HG03565 (cell line): ENCODE measurements at regions not wholly inside any gene's neighbourhood (a gene's known extent, or its start where the extent isn't known, plus 50 kb on each side); places are given as distances from the start of the nearest gene placed in this dataset.

Experiments used
- ATAC-seq: cut with Tn5 transposase; IDR thresholded peaks from one replicate; pipeline ENCODE4 v1.9.1; 2021; ENCODE audit warnings: mild to moderate bottlenecking, moderate library complexity; ENCODE audit not compliant: unreplicated experiment

DNA sequence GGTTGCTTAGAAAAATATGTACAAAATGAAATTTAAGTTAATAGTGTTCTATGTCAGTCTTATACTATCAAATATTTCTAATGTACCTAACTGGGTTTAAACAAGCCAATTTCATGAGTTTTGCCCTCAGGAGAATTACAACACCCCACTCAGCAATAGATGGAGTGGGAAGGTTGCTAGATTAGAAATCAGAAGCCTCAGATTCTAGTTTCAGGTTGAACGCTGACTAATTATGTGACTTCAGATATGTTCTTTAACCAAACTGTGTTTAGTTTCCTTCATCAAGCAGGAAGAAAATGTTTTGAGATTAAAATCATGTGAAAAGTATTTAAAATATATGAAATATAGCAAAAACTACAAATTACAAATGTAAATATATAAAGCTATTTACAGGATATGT lies 133.8 kb upstream of the KCNH7 start:
- ATAC-seq = peak; percentile 74

DNA sequence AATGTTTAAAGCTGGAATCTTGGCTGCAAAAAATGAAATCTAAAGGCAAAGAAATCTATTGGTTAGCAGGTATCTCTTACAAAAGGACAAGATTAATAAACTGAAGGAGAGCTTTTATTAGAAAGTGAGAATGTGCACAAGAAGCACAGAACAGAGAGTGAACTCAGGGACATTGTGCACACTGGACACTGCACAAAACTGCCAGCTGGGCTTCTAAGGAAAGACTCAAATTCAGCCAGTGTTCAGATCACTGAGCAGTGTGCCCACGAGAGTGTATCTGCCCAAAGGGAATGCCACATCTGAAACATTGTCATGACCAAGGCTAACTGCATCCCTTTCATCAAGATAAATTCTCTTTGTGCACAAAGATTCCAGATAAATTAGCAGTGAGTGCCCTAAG lies 129.7 kb upstream of the KCNH7 start:
- no peak for ATAC-seq

DNA sequence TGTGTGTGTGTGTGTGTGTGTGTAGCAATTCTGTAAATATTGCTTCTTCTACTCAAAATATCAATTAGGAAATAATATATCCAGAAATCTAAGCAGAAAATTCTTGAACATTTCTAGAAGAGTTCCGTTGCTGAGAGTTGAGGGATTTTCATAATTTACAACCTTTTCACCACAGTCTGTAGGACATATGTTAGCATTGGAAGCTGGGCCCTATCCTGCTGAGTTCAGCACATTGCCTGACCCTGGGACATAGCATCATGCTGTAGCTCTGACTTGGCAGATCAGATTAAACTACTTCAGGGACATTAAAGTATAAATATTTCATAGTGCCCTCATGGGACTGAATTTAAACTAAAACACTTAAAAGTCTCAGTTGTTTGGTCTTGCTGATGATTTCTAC lies 129.2 kb upstream of the KCNH7 start:
- ATAC-seq = no peak

DNA sequence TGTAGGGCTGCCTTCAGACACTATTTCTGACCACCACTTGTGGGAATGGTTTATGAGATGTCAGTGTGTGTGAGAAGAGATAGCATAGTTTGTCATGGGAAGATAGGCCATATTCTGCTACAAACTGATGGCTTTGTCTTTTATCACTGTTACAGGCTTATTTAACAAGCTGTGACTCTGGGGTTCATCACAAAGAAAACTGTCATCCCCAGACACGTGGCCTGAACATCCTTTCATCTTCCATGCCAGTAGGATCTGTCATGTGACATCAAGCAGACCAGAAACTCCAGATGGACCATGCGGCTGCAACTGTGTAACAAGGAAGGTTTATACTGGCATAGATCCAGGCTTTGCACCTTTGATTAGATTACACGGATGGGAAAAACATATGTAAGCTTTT lies 128.6 kb upstream of the KCNH7 start:
- ATAC-seq = no peak

DNA sequence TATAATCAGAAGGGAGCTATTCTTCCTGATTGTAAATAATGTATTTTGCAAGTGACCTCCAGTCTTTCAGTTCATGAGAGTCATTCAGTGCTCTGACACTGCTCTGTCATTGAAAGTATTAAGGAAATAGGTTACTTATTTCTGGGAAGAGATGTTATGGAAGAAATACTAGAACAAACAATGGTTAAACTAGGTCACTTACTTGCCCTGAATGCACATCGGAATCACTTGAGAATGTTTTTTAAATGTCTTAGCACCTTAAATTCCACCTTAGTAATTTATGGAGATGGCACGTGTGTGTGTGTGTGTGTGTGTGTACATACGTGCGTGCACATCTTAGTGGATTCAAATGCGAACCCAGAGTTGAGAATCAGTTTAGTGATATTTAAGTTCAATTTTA lies 126.6 kb upstream of the KCNH7 start:
- no peak for ATAC-seq

DNA sequence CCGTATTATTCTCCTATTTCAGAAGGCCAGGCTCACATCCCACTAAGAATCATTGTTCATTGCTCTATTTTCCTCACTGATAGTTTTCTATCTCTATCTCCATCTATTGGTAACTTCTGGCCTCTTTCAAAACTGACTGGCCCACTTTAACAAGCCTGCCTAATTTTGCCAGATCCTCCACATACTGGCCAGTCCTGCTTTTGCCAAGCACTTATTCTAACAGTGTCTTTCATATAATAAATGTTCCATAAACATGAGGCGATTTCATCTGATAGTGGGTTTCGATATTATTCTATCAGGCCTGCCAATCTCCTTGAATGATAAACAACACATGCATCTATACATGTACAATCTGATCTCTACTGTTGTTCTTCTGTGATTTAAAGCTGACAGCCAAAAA lies 125.9 kb upstream of the KCNH7 start:
- ATAC-seq = no peak

DNA sequence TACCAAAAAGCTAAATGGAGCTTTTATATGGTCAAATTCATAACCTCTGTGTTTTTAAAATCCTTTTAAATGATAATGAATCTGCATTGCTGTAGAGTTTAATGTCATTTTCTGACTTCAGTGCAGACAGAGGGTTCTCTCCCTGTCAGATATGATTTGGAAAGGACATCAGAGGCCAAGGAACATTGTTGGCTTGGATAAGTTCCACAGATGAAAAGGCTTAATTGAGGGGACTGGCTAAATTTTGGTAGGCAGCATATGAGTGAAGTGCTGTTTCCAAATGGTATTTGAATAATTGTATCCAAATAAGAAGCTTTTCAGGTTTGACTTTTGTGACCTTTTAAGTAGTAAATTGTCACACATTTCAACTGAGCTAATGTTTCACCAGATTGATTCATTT lies 124.6 kb upstream of the KCNH7 start:
- no peak for ATAC-seq

DNA sequence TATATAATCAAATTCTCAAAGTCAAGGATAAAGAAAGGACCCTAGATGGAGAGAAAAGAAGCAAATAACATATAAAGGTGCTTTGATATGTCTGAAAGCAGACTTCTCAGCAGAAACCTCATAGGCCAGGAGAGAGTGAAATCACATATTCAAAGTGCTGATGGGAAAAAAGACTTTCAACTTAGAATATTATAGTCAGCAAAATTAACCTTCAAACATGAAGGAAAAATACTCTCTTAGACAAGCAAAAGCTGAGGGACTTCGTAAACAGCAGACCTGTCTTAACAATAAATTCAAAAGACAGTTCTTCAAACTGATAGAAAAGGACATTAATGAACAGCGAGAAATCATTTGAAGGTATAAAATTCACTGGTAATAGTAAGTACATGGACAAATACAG lies 107.2 kb upstream of the KCNH7 start:
- no peak for ATAC-seq

DNA sequence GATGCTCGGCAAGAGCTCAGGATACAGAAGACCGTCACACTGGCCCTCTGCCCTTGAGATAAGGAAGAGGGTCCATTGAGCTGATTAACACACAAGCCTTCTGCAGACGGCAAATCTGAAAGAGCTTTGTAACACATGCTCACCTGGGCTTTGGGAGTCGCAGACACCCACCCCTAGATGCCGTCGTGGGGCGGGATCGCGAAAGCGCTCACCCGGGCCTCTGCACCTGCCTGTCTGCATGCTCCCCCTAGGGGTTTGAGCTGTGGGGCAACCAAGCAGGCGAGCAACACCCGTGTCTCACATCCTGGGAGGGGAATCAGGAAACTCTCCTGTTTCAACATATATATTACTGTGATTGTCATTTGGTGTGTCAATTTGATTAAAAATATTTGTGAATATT lies 99.8 kb upstream of the KCNH7 start:
- ATAC-seq = no peak

DNA sequence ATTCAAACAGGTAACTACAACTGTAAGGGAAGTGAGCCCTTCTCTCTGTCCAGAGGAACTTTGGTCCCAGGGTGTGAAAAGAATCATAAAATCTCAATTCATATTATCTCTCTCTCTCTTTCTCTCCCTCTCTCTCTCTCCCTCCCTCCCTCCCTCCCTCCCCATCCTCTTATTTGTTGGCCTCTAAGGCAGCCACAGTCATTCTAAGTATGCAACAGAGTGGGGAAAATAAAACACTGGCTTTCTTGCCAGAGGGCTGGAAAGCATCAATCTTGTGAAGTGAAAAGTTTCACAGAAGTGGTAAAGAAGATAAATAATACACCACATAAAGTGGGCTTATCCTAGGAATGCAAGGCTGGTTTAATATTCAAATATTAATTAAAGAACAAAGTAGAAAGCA lies 95.6 kb upstream of the KCNH7 start:
- no peak for ATAC-seq

DNA sequence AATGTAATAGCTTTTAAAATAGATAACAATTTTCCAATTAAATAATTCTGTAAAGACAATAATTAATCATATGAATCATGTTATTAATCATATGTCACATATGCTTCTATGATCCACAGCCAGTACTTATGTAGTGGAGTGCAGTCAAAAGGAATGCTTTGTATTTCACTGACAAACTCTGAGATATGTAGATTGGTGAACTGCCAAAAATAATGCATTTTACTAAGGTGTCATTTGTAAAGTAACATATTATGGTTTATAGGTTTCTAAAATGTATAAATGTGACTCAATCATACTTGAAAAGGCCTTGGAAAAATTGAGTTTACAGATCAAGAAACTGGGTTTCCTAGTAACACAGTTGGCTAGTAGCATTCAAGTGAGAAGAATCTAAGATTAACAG lies 93.8 kb upstream of the KCNH7 start:
- ATAC-seq = no peak

DNA sequence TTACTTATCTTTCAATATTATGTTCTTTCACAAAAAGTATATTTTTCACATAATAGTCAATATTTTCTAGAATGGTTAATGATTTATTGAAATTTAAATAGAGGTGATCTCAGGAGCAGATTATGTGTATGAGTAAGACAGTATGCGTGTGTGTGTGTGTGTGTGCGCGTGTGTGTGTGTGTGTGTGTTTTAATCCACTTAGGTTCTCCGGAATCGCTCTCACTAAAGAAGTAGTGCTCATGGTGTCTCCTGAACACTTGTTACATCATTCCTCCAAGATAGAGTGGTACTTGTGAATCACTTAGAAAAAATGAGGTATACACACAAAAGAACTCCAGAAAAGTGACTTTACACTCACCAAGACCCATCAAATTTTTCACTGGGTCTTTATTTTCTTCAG lies 91.0 kb upstream of the KCNH7 start:
- ATAC-seq = no peak

DNA sequence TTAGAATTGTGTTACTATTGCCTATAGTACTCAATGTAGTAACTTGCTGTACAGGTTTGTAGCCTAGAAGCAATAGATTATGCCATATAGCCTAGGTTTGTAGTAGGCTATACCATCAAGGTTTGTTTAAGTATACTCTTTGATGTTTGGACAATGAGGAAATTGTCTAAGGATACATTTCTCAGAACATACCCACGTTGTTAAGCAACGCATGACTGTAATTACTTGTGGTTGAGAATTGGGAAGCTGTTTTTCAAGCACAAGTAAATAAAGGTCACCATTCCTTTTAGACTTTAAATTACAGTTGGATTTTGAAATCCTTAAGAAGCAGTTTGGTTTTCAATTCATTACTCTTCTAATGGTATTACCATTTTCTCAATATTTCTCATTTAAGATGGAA lies 89.8 kb upstream of the KCNH7 start:
- ATAC-seq = no peak

DNA sequence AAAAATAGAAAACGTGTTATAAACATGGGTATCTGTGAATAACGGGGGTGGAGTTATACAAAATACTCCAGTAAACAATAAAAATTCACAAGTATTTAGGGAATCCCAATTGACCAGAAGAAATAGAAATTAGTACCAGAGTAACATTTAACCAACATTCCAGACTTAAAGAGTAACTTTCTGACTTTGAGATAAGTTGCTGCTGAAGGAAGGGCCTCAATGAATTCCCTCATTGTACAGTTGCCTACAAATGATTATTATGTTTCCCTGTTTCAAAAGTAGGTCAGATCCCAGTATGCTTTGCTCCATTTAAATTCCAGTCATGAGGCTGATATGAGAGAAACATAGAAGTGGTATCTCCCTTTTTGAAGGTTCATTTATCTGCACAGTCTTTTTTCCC lies 88.3 kb upstream of the KCNH7 start:
- no peak for ATAC-seq

DNA sequence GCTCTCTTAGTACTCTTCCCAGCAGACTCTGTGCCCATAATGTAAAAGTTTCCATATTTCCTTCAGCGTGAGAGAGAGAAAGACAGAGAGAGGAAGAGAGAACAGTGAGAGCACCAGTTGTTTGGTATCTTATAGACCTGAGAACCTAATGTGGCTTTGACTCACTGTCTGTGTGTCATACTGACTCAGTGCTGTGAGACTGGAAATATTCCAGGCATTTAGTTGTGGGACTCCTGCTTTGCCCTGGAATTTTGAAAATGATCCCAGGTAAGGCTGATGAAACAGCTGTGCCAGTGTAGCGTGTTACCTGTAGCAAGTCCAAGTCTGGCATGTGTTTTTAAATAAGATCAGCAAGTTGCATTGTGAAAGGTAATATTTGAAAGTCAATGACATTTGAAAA lies 87.9 kb upstream of the KCNH7 start:
- no peak for ATAC-seq

DNA sequence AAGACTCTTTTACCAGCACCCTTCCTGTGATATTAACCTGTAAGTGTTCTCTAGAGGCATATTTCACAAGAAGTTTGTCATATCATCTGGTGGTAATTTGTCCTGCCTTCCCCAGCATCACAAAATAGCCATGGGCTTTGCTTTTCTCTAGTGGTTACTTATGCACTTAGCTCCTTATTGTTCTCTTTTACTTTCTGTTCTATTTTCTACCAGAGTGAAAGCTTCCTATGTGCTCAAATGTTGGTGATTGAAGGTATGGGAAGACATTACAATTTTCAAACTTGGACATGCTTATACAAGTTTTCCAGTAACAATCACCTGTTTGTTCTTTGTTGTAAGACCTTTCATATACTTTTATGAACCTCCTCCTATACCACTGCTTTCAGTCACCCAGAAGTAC lies 87.0 kb upstream of the KCNH7 start:
- ATAC-seq = no peak

DNA sequence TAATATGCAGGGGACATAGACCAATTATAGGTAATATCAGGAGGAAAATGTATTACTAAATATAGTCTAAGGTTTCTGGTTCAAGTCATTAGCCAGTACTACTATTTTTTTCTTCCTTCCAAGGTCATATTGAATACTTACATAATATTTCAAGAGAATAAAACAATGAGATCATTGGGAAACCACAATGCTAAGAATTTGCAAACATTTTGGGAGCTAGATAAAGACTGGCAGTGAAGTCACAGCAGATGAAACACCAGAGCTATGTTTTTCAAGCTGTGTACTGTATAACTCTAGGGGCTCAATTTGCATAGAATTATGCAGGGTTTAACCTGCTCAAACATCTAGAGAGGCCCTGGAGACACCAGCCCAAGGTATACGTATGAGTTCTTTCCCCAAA lies 80.5 kb upstream of the KCNH7 start:
- ATAC-seq = no peak

DNA sequence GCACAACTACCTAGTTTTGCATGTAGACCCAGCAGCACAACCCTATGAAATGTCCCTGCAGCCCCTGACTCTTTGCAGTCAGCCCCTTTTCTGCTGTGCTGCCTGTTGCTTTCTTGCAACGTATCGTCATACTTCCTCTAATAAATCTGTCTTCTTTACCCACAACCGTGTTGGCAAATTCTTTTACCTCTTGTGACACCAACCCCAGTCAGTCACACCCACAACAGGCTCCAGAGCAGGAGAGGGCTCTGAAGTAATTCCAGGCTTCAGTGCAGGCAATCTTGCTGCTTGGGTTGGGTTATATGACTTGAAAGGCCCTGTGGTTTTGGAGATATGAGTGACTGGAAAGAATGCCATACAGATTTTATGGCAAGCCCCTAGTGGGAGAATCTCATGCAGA lies 79.1 kb upstream of the KCNH7 start:
- no peak for ATAC-seq

DNA sequence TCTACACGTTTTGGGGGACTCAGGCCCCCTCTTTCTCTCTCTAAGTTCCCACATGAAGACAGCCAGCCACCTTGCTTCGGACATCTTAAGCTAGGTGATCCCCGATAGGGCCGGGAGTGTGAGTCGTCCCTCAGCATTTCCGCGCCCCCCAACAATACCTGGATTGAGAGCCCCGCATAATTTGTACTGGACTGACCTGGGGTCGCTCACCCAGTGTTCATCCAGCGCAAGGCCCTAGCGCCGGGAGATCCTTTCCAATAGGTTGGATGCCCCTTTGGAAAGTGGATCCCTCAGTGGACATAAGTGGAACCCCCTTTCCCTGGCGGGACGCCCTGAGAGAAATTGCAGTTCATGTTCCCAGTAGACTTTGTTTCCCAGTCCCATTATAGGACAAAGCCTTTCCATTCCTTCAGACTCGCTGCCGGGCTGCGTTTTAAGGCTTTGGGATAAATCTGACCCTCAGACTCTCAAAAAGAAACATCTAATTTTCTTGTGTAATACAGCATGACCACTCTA lies 77.8 kb upstream of the KCNH7 start:
- no peak for ATAC-seq

DNA sequence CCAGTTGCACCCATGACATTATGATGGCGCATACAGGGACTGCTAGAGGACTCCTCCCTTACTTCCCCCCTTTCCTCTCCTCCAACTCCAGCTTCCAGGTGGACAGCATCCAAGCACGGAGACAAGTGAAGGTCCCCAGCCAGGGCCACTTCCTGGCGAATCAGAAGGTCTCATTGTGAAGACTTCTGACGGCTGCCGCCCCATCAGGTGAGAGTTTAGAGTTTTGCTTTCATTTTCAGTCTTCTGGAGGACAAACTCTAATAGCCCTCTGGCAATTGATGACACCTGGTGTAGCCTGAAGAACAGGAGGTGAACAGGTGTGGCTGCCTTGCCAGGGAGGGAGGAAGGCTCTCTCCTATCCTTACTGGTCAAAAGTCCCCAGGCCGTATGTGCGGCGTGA lies 77.3 kb upstream of the KCNH7 start:
- ATAC-seq = no peak

DNA sequence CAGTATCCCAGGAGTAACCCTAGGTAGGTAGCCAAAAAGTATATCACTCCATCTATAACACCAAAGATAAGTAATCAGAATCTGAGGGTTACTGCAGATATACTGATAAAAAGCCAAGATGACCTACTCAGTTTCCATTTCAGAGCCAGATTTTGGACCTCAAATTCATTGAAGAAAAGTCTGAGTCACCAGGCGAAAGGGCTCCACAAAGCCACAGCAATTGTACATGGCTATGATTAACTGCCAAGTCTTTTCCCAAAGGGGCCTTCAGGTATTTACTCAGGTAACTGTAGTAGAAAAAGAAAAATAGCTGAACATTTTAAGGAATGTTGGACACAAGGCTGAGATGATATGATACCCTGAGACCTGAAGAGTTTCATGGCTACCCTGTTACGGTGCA lies 75.6 kb upstream of the KCNH7 start:
- ATAC-seq = no peak

DNA sequence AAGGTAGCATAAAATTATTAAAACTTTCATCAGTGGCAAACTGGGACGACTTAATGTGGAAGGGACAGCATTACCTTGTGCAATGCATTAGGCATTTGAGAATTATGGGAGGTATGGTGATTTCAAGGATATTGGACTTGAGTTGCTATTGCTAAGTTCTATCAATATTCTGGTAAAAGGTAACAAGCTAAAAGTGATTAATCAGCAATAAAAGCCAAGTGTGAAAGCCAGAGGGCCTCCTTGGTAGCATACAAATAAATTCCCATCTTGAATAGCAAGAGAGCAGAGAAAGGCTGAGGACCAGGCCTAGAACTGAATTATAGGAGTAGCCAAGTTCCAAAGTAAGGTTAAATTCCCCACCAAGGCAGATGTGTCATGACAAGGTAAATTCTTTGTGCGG lies 74.2 kb upstream of the KCNH7 start:
- no peak for ATAC-seq

DNA sequence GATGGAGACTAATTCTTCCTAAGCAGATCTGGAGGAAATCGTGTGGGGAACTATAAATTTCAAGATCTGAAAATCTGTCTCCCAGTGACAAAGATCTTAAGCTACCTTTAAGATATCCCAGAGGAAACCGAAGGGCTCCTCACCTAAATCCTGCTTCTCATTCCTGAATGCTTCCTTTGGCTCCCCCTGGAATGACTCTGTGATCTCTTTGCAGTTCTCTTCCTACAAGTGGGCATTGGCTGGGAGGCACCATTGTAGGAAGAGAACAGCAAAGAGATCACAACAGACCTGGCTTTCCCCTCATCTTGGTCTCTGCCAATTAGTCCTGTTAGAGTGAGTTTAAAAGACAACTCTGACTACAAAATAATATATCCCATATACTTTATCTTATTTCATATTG lies 70.0 kb upstream of the KCNH7 start:
- ATAC-seq = no peak

DNA sequence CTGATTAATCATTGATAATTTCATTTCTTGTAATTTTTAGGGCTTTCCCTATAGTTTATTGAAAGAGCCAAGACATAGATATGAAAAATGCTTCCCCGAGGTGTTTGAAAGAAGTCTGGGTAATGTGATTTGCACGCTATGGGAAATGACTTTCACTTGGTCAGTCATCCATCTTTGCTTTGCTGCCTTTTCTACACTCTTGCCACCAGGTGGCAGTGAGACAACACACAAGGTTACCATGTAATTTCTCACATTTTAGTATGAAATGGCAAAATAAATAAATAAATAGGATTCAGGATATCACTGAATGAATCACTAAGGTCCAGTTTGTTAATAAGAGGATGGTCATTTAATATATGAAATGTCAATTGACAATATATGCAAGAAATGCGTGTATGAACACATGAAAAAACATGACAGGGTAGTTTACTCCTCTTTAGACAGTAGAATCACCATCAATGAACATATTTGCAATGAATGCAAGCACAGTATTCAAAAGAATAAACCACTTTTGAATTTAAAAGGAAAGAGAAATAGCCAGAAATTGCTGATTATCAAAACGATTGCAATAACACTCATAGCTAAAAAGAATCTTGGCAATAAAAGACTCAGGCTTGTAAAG lies 52.2 kb upstream of the KCNH7 start:
- ATAC-seq = peak; percentile 94
